ENCODE measurements at regions not wholly inside any gene's neighbourhood (a gene's known extent, or its start where the extent isn't known, plus 50 kb on each side); places are given as distances from the start of the nearest gene placed in this dataset.

DNA sequence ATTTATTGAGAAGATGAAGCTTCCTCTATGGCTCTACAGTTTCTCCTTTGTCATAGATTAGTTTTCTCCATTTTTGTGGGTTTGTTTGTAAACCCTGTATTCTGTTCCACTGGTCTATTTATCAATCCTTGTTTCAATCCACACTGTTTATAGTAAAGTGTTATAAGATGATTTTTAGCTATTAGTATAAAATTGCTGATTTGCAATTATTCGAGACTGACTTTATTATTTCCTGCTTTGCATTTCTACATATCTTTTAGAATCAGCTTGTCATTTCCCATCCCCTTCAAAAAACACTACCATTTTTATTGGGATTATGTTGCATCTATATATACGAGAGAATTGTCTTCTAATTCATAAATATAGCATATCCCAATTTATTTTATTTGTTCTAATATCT is 325.9 kb upstream of the EPHA7 start:
- H3K9ac ChIP-seq (ENCODE audit: insufficient read depth, low read length), result no peak overlapping the region
- H4K20me1 ChIP-seq (ENCODE audit: control insufficient read depth, extremely low read depth, insufficient read depth, low read length), result no peaks in the 10 kb centered on the region
- no peak overlapping the region for H3K4me3 ChIP-seq (replicated peaks in 1 of 4; ENCODE audit: control extremely low read depth in 1 of 4, insufficient read depth in 1 of 4, low read depth in 3 of 4, low read length in 4 of 4)
- no peaks in the 10 kb centered on the region for H3K9me3 ChIP-seq (ENCODE audit: control insufficient read depth, insufficient read depth, low read depth, low read length)
- DNase-seq (ENCODE audit: low read depth in 2 of 2), result no peak
- H3K4me1 ChIP-seq (ENCODE audit: control insufficient read depth, extremely low read depth, insufficient read depth, low read length), result no peaks in the 10 kb centered on the region
- no peaks in the 10 kb centered on the region for H3K36me3 ChIP-seq (ENCODE audit: control insufficient read depth, insufficient read depth, low read length)
- H3K79me2 ChIP-seq (ENCODE audit: control insufficient read depth, insufficient read depth, low read length), result no peaks in the 10 kb centered on the region
- H2AFZ ChIP-seq (ENCODE audit: low read length), result no peak overlapping the region
- H3K4me2 ChIP-seq (ENCODE audit: extremely low read depth, insufficient read depth, low read length), result no peak overlapping the region
- TF ChIP-seq EZH2 (IDR thresholded peaks at IDR 0.05; ENCODE audit: low read length, missing control alignments), result no peak
- TF ChIP-seq, protein P1, sequence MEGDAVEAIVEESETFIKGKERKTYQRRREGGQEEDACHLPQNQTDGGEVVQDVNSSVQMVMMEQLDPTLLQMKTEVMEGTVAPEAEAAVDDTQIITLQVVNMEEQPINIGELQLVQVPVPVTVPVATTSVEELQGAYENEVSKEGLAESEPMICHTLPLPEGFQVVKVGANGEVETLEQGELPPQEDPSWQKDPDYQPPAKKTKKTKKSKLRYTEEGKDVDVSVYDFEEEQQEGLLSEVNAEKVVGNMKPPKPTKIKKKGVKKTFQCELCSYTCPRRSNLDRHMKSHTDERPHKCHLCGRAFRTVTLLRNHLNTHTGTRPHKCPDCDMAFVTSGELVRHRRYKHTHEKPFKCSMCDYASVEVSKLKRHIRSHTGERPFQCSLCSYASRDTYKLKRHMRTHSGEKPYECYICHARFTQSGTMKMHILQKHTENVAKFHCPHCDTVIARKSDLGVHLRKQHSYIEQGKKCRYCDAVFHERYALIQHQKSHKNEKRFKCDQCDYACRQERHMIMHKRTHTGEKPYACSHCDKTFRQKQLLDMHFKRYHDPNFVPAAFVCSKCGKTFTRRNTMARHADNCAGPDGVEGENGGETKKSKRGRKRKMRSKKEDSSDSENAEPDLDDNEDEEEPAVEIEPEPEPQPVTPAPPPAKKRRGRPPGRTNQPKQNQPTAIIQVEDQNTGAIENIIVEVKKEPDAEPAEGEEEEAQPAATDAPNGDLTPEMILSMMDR (conservative IDR thresholded peaks at IDR 0.05 in 1 of 2, IDR thresholded peaks at IDR 0.05 in 1 of 2; ENCODE audit: low read depth in 1 of 2, low read length in 2 of 2), result no peak
- no peaks in the 10 kb centered on the region for H3K27me3 ChIP-seq (ENCODE audit: control insufficient read depth, insufficient read depth, low read length)
- no peak overlapping the region for H3K27ac ChIP-seq (ENCODE audit: insufficient read depth, low read length)

- Histone ChIP-seq H3K27me3 (ENCODE audit: control insufficient read depth, insufficient read depth, low read length) (no peaks in the 10 kb centered on the region), H2AFZ (ENCODE audit: low read length) (no peak overlapping the region), H3K36me3 (ENCODE audit: control insufficient read depth, insufficient read depth, low read length) (no peaks in the 10 kb centered on the region), H3K4me2 (ENCODE audit: extremely low read depth, insufficient read depth, low read length) (no peak overlapping the region), H3K4me1 (ENCODE audit: control insufficient read depth, extremely low read depth, insufficient read depth, low read length) (no peaks in the 10 kb centered on the region), H3K27ac (ENCODE audit: insufficient read depth, low read length) (no peak overlapping the region), H4K20me1 (ENCODE audit: control insufficient read depth, extremely low read depth, insufficient read depth, low read length) (no peaks in the 10 kb centered on the region), H3K4me3 (replicated peaks in 1 of 4; ENCODE audit: control extremely low read depth in 1 of 4, insufficient read depth in 1 of 4, low read depth in 3 of 4, low read length in 4 of 4) (no peak overlapping the region), H3K79me2 (ENCODE audit: control insufficient read depth, insufficient read depth, low read length) (no peaks in the 10 kb centered on the region), H3K9me3 (ENCODE audit: control insufficient read depth, insufficient read depth, low read depth, low read length) (no peaks in the 10 kb centered on the region), H3K9ac (ENCODE audit: insufficient read depth, low read length) (no peak overlapping the region)
- DNase-seq (ENCODE audit: low read depth in 2 of 2), result no peak
- TF ChIP-seq EZH2 (IDR thresholded peaks at IDR 0.05; ENCODE audit: low read length, missing control alignments), result no peak
- TF ChIP-seq, protein P1 (conservative IDR thresholded peaks at IDR 0.05 in 1 of 2, IDR thresholded peaks at IDR 0.05 in 1 of 2; ENCODE audit: low read depth in 1 of 2, low read length in 2 of 2), result no peak
Measured at GRCh38 chr6:93735099-93735498, 315.7 kb upstream of the EPHA7 start.

DNA sequence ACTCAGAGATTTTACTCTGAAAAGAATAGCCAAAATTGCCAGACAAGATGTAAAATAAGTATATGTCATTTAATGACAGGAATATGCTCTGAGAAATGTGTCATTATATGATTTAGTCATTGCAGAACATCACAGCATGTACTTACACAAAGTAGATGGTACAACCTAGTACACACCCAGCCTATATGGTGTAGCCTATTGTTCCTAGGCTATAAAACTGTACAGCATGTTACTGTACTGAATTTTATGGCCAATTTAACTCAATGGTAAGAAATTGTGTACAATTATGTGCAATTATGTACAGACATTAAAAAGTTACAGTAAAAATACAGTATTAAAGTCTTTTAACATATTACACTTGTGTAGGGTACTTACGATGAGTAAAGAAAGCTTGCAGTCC is 311.9 kb upstream of the EPHA7 start:
- H3K9me3 ChIP-seq (ENCODE audit: control insufficient read depth, insufficient read depth, low read depth, low read length), result no peaks in the 10 kb centered on the region
- H3K4me3 ChIP-seq (replicated peaks in 1 of 4; ENCODE audit: control extremely low read depth in 1 of 4, insufficient read depth in 1 of 4, low read depth in 3 of 4, low read length in 4 of 4), result no peak overlapping the region
- TF ChIP-seq EZH2 (IDR thresholded peaks at IDR 0.05; ENCODE audit: low read length, missing control alignments), result no peak
- TF ChIP-seq, protein P1 (conservative IDR thresholded peaks at IDR 0.05 in 1 of 2, IDR thresholded peaks at IDR 0.05 in 1 of 2; ENCODE audit: low read depth in 1 of 2, low read length in 2 of 2), result no peak
- DNase-seq (ENCODE audit: low read depth in 2 of 2), result no peak
- H4K20me1 ChIP-seq (ENCODE audit: control insufficient read depth, extremely low read depth, insufficient read depth, low read length), result no peaks in the 10 kb centered on the region
- no peak overlapping the region for H3K9ac ChIP-seq (ENCODE audit: insufficient read depth, low read length)
- H3K27me3 ChIP-seq (ENCODE audit: control insufficient read depth, insufficient read depth, low read length), result no peaks in the 10 kb centered on the region
- H3K4me2 ChIP-seq (ENCODE audit: extremely low read depth, insufficient read depth, low read length), result no peak overlapping the region
- no peaks in the 10 kb centered on the region for H3K79me2 ChIP-seq (ENCODE audit: control insufficient read depth, insufficient read depth, low read length)
- no peak overlapping the region for H2AFZ ChIP-seq (ENCODE audit: low read length)
- H3K4me1 ChIP-seq (ENCODE audit: control insufficient read depth, extremely low read depth, insufficient read depth, low read length), result no peaks in the 10 kb centered on the region
- no peaks in the 10 kb centered on the region for H3K36me3 ChIP-seq (ENCODE audit: control insufficient read depth, insufficient read depth, low read length)
- H3K27ac ChIP-seq (ENCODE audit: insufficient read depth, low read length), result no peak overlapping the region
